Activated CD8-positive, alpha-beta memory T cell treated with anti-CD3 and anti-CD28 coated beads, Interleukin-2, amount 50 U/mL, for 1 hour (primary cell): ENCODE measurements at regions not wholly inside any gene's neighbourhood (a gene's known extent, or its start where the extent isn't known, plus 50 kb on each side); places are given as distances from the start of the nearest gene placed in this dataset.

Experiments
- DNase-seq: peaks from one replicate; pipeline ENCODE4 v3.0.0-alpha.2; 2020; ENCODE audit errors: extremely low read depth

DNA sequence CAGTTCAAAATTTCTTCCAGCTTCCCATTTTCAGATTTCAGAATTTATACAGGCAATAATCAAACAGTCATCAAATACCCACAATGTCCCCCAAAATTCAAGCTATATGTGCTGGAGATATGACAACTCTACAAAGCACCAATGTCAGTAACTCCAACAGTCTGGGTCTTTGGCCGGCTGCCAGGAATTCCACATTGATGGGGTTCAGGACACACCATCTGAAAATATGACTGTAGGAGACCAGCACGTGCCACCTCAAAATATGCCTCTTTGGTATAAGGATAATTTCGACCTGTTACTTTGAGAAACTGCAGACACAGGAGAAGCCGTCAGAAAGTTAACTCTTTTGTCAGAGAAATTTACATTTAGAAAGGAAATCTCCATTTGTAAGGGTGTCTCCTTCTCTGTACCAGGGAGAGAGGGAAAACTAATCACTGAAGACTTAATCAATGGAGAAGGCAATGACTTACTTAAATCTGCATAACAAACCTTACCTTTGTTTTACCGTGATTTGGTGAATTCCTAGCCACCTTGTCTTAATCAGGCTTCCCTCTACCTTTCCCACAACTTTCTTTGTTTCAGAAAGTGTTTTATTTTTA is 594.3 kb upstream of the CDH5 start:
- DNase-seq = no peak

DNA sequence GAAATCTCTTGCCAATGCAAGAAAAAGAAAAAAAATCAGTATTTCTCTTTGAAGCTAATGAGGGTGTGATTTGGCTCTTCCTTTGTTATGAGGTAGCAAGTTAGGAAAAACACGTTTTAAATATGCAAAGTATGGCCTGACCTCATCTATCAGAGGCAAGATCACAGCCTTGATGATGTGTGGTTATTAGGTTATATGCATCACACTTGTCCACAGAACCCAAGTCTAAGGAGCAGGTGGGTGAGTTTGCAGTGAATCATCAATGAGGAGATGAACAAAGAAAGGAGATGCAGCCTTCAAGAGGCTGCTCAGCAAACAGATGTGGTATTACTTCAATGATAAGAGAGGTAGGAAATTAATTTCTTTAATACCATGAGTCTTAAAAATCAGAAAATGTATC is 594.8 kb upstream of the CDH5 start:
- DNase-seq = no peak

DNA sequence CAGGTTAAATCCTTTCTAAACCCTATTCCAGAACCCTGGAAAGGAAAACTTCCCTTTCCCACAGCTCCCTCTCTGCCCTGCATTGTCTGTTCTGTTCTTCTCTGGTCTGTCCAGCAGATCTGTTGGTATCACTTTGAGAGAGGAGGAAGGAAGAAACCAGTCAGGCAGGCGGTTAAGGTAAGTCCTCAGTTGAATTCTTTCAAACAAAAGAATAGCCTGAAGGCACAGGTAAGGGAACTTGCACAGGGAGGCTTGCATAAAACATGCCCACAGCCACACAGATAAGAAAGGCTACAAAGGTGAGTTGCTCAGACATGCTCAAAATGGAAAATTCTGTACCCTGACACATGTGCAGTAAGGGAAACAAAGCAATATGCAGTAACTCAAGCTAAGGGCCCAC is 595.7 kb upstream of the CDH5 start:
- DNase-seq = no peak

DNA sequence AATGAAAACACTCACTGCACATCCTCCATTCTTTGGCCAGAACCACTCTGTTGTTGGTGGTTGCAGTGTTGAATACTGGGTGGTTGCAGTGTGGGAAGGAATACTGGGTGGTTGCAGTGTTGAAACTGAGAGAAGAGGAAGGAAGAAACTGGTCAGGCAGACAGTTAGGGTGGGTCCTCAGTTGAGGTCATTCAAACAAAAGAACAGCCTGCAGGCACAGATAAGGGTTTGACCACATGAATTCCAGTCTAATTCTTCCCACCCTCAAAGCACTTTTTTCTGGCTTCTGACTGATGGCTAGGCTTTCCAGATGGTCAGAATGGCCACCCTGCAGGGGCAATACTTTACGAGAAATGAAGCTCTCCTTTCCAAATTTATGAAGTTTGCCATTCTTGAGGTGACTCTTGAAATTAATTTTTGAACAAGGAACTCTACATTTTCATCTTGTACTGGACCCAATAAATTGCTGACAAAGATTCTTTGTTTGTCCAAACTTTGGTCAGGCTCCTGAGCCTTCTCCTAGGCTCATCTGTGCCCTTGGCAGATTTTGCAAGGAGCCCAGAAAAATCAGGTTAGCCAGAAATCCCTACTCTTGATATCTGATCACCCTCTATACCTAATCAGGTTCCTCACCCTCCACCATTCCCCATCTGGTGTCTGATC is 596.6 kb upstream of the CDH5 start:
- no peak for DNase-seq

DNA sequence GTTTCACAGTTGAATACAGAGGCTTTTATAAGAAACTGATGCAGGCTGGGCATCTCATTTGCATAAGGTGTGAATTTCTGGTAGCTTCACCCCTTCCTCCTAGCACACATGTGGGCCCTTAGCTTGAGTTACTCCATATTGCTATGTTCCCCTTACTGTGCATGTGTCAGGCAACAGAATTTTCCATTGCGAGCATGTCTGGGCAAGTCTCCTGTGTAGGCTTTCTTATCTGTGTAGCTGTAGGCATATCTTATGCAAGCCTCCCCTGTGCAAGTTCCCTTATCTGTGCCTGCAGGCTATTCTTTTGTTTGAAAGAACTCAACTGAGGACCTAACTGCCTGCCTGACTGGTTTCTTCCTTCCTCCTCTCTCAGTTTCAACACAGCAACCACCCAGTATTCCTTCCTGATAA is 597.4 kb upstream of the CDH5 start:
- no peak for DNase-seq

DNA sequence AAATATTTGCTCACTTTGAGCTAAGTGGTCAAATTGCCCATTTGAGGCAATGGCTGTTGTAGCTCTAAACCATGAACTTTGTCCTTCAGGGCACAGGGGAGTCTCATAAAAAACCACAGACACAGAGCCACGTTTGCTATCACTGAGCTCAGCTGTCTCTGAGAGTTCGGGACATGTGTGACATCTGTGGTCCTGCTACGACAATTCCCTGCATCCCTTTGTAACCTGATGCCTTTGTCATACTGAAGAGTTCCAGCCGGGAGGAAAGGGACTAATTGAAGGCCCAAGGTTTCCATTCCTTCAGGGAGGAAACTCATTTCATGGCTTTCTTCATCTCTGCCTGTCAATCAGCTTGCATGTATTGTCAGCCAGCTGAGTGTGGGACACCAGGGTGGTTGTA is 599.4 kb upstream of the CDH5 start:
- no peak for DNase-seq

DNA sequence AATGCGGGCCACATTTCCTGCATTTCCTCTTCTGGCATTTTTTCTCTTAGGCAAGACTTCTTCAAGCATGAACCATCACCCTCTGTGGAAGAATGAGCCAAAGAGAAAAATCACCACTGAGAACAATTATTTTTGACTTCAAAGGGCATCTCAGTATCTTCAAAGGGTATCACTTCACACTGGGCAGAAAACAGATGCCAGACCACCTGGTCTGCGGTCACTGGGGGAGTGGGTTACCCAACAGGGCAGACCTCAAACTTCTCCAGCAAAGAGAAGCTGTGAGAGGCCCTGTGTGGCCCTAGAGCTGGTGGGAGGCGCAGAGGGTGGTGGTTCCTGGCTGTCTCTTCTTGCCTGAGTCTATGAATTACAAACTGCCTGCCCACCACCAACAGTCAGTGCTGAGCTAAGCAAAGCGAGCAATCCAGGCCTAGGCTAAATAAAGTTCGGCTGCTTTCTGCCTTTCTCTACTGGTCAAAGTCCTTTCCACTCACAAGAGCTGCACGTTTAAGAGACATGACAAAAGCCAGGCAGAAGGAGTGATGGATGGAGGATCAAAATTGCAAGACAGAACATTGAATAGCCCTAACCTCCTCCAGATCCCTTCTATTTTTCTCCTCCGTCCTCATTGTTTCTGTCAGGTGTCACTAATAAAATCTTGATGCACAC is 602.7 kb upstream of the CDH5 start:
- DNase-seq = no peak

DNA sequence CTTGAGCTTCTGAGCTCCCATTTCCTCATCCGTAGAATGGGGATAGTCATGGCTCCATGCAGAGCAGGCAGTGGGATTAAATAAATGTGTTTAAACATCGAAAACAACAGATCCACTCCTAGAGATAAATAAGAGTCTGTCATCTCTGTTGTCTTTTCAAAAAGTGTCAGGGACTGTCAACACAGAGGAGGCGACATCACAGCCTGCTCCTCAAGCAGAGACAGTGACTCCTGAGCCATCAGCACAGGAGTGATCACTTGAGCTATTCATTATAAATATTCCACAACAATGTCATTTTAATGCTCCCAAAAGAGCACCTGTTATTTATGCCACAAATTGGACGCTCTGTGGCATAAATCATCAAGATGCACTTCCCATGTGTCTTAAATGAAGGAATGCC is 605.6 kb upstream of the CDH5 start:
- no peak for DNase-seq

DNA sequence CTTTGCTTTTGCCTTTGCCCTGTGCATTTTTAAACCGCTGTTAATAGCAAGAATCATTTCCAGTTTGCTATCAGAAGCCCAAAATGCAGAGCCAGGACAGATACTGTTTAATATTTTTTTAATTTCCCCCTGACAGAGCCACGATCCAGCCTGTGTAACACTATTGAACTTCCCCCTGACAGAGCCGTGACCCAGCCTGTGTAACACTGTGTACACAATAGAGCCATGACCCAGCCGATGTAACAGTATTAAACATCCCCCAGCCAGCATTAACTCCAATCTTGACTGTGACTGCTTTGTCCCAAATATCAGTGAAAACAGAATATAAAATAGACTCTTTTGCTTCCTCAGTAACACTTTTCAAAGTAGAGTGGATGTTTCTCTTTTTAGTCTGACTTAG is 607.9 kb upstream of the CDH5 start:
- DNase-seq = no peak

DNA sequence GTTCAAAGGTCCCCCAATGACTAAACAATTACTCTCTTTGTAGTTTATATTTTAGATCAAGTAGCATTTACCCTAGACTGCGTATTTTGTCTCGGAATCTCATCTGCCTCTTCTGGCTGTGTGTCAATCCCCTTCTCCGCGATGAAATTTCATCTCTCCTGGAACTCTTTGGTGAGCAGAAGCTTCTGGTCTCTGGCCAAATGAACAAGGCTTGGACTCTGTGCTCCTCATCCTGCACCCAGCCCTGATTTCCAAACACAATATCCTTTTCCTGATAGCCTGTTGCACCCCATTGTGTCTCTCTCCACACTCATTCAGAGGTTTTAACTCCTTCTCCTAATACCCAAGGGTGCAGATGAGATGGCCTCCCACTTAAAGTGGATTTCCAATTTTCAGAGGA is 609.4 kb upstream of the CDH5 start:
- no peak for DNase-seq

DNA sequence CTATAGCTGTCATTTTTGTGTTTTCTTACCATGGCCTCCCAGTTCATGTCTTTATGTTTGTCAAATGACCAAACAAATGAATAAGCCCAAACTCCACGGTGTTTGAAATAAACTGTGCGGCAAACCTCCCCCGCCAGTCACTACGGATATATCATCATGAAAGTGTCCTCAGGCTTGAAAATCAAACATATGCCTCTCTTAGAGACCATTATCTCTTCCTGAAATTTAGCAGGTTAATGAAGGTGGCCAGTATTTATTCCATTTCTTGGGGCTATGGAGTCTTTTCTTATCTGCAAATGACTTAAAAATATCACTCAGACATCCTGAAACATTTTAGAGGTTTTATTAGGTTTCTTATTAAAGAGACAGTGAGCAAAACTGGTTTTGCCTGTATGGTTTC is 610.3 kb upstream of the CDH5 start:
- no peak for DNase-seq

DNA sequence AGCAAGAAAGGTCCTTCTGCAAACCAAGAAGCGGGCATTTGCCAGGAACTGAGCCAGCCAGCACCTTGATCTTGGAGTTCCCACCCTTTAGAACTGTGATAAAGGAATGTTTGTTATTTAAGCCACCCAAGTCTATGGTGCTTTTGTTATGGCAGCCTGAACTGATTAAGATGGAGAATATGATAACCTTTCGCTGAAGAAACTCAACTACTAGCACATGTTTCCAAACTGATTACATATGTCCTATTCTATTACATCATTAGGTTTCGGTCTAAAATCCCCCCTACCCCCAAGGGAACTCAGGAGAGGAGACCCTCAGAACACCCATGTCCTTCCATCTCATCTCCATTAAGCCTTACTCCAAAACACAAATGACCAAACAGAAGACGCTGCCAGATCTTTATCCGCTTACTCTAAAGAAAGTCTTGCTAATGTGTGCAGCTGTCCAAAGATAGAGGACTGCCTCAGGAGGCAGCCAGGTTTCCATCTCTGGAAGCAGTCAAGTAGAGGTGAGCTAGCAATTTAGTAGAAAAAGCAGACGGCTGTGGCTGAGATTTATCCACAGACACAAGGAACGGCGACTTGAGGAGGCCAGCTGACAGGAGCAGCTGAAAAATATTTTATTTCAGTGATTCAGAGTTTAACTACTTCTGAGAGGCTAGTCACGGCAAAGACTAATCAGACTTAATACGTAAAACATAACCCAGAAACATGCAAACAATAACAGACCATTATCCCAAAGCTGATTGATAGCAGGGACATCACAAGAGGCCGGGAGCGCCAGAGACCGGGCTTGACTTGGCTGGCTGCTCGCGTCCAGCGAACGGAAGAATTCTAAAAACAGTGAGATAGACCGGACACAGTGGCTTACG is 611.4 kb upstream of the CDH5 start:
- DNase-seq = no peak

DNA sequence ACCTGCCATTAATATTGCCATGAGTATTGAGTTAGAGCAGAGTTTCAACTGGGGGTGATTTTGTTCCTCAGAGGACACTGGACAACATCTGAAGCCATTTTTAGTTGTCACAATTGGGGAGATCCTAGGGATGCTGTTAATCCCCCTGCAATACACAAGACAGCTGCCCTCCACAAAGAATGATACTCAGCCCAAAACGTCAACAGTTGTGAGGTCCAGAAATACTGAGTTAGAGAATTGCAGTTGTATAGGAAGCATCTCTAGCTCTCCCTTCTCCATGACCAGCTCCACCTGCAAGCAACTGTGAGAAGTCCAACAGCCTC is 614.0 kb upstream of the CDH5 start:
- DNase-seq = no peak

DNA sequence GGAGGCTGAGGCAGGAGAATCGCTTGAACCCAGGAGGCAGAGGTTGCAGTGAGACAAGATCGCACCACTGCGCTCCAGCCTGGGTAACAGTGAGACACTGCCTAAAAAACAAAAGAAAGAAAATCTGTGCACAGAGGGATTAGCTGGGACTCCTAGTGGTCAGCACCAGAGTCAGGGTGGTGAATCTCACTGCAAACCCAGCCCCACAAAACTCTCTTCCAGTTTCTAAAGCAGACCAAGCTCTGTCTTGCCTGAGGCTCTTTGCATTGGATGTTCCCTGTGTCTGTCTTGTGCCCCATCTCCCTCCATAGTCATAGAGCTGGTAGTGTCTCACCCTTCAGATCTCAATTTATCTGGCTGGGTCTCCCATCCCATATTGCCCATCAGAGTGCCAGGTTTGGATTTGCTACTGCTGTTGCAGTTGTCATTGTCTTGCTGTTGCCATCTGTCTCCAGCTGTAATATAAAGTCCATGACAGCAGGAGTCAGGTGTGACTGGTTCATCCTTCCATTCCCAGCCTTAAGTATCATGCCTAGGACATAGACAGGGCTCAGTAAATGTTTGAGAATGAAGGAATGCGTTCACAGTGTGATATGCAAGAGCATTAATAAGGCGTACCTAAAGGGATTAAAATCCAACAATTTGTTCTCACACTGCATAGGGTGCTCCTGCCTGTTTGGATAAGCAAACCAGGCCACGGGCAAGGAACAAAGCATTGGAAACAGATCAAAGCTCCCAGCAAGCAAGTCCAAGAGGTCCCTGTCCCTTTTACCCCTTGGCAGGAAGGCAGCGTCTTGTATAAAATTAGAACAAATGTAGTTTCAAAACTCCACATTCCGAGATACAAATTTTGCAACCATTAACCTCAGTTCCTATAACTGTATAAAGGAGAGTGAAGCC is 614.6 kb upstream of the CDH5 start:
- no peak for DNase-seq

DNA sequence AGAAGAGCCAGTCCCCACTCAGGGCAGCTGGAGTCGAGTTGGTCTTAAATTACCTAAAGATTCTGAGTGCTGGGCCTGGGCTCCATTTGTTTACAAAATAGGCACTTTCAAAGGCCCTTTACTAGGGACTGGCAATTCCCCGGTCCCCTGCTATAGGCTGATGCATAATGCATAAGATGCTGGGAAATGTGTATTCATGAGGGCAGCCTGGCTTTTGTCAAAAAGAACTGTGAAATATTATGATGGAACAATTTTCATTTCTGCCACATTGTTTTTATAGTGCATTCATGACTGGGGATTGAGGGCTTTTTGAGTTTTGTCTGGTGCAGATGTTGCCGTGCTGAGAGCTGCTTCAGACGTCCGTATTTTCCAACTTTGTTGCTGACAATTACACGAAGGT is 617.0 kb upstream of the CDH5 start:
- no peak for DNase-seq

DNA sequence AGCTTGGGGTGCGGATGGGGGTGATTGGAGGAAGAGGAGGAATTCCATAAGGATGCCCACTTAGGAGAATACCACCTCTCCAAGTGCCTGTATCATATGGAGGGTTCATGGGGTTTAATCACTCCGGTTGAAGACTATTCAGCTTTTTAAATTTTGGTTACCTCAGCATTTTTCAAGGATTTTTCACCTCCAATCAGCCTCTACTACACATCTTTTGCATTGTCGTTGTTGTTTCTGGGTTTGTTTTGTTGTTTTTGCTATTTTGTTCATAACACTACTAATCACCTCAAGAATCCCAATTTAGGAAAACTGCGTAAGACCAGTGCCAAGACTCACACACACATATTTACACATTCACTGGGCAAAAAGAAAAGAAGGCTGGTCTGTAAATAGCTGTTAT is 619.5 kb upstream of the CDH5 start:
- DNase-seq = no peak

DNA sequence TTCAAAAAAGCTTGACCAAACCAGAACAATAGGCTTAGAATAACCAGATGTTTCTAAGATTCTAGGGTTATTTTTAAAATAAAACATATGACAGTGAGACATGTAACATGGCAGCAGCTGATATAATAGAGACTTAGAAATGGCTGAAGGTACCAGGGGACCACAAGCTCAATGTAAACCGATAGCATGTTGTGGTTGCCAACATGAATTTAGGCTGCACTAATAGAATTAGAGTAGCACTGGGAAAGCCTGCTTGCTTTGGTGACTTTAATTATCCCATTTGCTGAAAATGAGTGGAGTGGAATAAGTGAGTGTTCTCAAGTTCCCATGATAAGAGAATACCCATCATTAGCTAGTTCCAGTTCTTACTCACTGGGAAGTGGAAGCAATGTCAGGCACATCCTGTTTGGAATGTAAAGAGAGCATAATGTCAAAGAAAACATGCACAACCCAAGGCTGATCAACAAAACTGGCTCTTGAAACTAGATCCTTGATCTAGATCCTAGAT is 621.2 kb upstream of the CDH5 start:
- no peak for DNase-seq

DNA sequence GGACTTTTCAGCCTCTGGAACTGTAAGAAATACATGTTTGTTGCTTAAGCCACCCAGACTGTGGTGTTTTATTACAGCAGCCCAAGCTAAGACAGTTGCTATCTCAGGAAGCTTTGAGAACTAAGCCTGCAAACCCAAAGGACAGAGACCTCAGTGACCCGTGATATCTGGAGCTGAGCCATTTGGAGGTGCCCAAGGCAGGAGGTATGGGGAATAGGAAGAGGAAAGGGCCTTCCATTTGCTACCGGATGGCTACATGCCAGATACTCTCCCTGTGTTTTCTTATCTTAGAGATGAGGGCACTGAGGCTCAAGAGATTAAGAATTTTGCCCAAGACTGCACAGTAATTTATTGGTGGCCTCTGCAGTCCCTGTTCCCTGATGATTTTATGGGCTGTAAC is 622.1 kb upstream of the CDH5 start:
- DNase-seq = no peak

DNA sequence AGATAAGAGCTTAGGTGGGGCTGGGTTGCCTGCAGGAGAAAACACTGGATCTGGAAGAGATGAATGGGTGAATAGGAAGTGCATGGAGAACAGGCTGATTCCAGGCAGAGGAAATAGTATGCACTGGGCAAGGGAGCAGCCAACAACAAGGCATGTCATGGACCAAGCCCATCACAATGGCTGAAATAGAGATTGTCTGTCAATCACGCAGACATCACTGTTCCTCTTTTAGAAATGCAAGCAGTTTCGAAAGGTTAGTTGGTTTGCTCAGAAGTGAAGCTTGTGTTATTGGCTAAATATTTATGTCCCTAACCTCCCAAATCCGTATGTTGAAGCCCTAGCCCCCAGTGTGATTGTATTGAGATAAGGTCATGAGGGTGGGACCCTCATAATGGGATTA is 621.7 kb upstream of the CDH11 start:
- no peak for DNase-seq

DNA sequence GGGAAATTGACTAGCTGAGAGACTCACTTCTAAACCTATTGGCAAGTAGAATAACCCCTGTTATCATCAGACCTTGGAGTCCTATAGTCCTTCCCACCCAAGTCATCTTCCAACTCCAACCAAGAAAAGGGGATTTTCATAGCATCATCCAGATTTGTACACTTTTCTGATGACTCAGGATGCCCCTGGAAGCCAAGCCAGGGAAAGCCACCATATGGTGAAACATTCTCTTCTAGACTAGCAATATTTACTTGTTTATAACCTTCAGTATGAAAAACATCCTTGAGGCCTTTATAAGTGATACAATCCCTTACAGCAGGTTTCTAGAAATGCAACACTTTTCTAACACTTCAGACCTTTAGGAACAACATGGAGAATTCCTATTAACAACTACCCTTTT is 618.8 kb upstream of the CDH11 start:
- DNase-seq = no peak

DNA sequence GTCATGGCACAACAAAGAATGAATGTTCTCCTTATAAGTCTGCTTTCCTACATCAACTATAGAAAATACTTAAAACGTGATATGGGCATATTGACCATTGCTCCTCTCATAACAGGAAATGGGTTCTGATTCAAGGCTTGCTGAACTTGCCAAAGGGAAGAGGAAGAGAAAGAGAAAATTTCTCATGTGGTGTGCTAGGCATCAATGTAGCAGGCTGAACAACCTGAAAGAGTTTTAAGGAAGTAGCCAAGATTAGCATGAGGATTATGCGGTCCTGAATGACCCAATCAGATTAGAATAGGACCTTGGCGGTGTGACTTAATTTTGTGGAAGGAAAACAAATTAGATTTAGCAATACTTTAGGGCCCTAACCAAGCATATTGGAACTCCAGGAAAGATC is 617.7 kb upstream of the CDH11 start:
- no peak for DNase-seq

DNA sequence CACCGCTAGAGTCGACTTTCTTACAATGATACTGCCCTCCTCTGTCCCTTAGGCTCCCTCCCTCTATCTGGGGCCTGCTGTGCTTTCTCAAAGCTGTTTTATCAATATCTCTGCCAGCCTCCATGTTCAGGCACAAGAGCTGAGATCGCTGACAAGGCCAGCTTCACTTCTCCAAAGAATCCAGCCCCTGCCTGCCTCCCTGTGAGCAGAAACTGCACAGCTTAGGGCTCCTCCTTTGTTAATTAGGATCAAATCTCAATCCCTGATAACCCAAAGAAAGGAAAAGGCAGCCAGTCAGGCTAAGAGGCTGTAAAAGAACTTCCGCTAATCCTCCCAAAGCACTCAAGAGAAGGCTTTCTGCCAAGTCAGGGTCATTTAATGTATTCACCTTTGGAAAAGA is 616.0 kb upstream of the CDH11 start:
- DNase-seq = no peak
